OCI-LY1 (cell line): ENCODE measurements at regions not wholly inside any gene's neighbourhood (a gene's known extent, or its start where the extent isn't known, plus 50 kb on each side); places are given as distances from the start of the nearest gene placed in this dataset.

Experiments used
- H2AFZ ChIP-seq: fragments of 200-600 bp; sonication (generic), shearing (Covaris generic); 2 replicates; pipeline ENCODE4 v1.6.0; 2014; ENCODE audit warnings: antibody characterized with exemption, mild to moderate bottlenecking, low read length
- H3F3A ChIP-seq: fragments of 200-600 bp; sonication (generic), shearing (Covaris generic); 2 replicates; pipeline ENCODE4 v1.6.0; 2014; ENCODE audit warnings: mild to moderate bottlenecking, antibody characterized with exemption, low read length, moderate library complexity; ENCODE audit not compliant: insufficient read depth
- H3K27ac ChIP-seq: fragments of 200-600 bp; sonication (generic); 2 replicates; pipeline ENCODE4 v1.5.1; 2014; ENCODE audit warnings: low read length, mixed run types, mild to moderate bottlenecking, low read depth; ENCODE audit not compliant: poor library complexity, severe bottlenecking
- H3K27me3 ChIP-seq: fragments of 200-600 bp; sonication (generic); 2 replicates; pipeline ENCODE4 v1.6.0; 2014; ENCODE audit warnings: antibody characterized with exemption, mild to moderate bottlenecking, low read length, moderate library complexity; ENCODE audit not compliant: insufficient read depth
- H3K36me3 ChIP-seq: fragments of 200-600 bp; sonication (generic); 2 replicates; pipeline ENCODE4 v1.6.1; 2014; ENCODE audit warnings: mild to moderate bottlenecking, antibody characterized with exemption, low read length, moderate library complexity, mixed read lengths; ENCODE audit not compliant: insufficient read depth
- H3K4me1 ChIP-seq: fragments of 200-600 bp; sonication (generic); 2 replicates; pipeline ENCODE4 v1.5.1; 2014; ENCODE audit warnings: mild to moderate bottlenecking, low read length, moderate library complexity; ENCODE audit not compliant: insufficient read depth, severe bottlenecking
- H3K4me2 ChIP-seq: fragments of 200-600 bp; sonication (generic), shearing (Covaris generic); 2 replicates; pipeline ENCODE4 v1.6.1; 2014; ENCODE audit warnings: low read length
- H3K4me3 ChIP-seq: fragments of 200-600 bp; sonication (generic); 2 replicates; pipeline ENCODE4 v1.5.1; 2014; ENCODE audit warnings: low read length, low read depth, mild to moderate bottlenecking, mixed read lengths; ENCODE audit not compliant: poor library complexity, severe bottlenecking
- H3K79me2 ChIP-seq: fragments of 200-600 bp; shearing (Covaris generic); 2 replicates; pipeline ENCODE4 v1.6.1; 2016; ENCODE audit warnings: mixed run types, low read length, mixed read lengths; ENCODE audit not compliant: insufficient read depth
- H3K9ac ChIP-seq: fragments of 200-600 bp; sonication (generic), shearing (Covaris generic); 2 replicates; pipeline ENCODE4 v1.6.1; 2014; ENCODE audit warnings: mild to moderate bottlenecking, low read length, mixed read lengths
- H3K9me2 ChIP-seq: fragments of 200-600 bp; sonication (generic), shearing (Covaris generic); 2 replicates; pipeline ENCODE4 v1.6.1; 2014; ENCODE audit warnings: low read depth, mild to moderate bottlenecking, low read length, mixed read lengths
- H3K9me3 ChIP-seq: fragments of 200-600 bp; shearing (Covaris generic); 2 replicates; pipeline ENCODE4 v1.6.1; 2014; ENCODE audit warnings: low read length, mixed read lengths
- H4K20me1 ChIP-seq: fragments of 200-600 bp; sonication (generic), shearing (Covaris generic); 2 replicates; pipeline ENCODE4 v1.6.0; 2016; ENCODE audit warnings: mild to moderate bottlenecking, low read length; ENCODE audit not compliant: insufficient read depth
- CTCF ChIP-seq: fragments of 200-600 bp; sonication (generic), shearing (Covaris generic); IDR thresholded peaks from 2 replicates; pipeline ENCODE4 v1.5.1; 2017; ENCODE audit warnings: mild to moderate bottlenecking, antibody characterized with exemption, low read length, moderate library complexity, mixed read lengths
- EZH2 ChIP-seq: fragments of 200-600 bp; sonication (generic), shearing (Covaris generic); IDR thresholded peaks from 2 replicates; pipeline ENCODE4 v1.8.0; 2017; ENCODE audit warnings: borderline replicate concordance, mixed run types, mild to moderate bottlenecking, antibody characterized with exemption, low read length, moderate library complexity, mixed read lengths

- no peak overlapping the region for H2AFZ ChIP-seq
- no peaks in the 10 kb centered on the region for H3K36me3 ChIP-seq
- H3K4me1 ChIP-seq = no peaks in the 10 kb centered on the region
- H3K27ac ChIP-seq = no peak overlapping the region
- H3K9me2 ChIP-seq = no peaks in the 10 kb centered on the region
- H3K9me3 ChIP-seq = no peaks in the 10 kb centered on the region
- H3F3A ChIP-seq = no peaks in the 10 kb centered on the region
- H3K4me2 ChIP-seq = no peak overlapping the region
- H4K20me1 ChIP-seq = no peaks in the 10 kb centered on the region
- no peak overlapping the region for H3K9ac ChIP-seq
- no peaks in the 10 kb centered on the region for H3K27me3 ChIP-seq
- H3K4me3 ChIP-seq = no peak overlapping the region
- TF ChIP-seq EZH2 (no peak), CTCF (no peak)
- H3K79me2 ChIP-seq = no peaks in the 10 kb centered on the region
Observed at GRCh38 chr5:35337340-35338156, 107.3 kb upstream of the PRLR start.

GRCh38 chr5:35336230-35336629, 105.9 kb upstream of the PRLR start:
- Histone ChIP-seq H3K9me2 (no peaks in the 10 kb centered on the region), H3K4me2 (no peak overlapping the region), H3K4me3 (no peak overlapping the region), H2AFZ (no peak overlapping the region), H4K20me1 (no peaks in the 10 kb centered on the region), H3K4me1 (no peaks in the 10 kb centered on the region), H3F3A (no peaks in the 10 kb centered on the region), H3K27ac (no peak overlapping the region), H3K9ac (no peak overlapping the region), H3K36me3 (no peaks in the 10 kb centered on the region), H3K79me2 (no peaks in the 10 kb centered on the region), H3K9me3 (no peaks in the 10 kb centered on the region), H3K27me3 (no peaks in the 10 kb centered on the region)
- TF ChIP-seq EZH2 (no peak), CTCF (no peak)

GRCh38 chr5:35335752-35336151, 105.5 kb upstream of the PRLR start:
- no peaks in the 10 kb centered on the region for H3K36me3 ChIP-seq
- H4K20me1 ChIP-seq = no peaks in the 10 kb centered on the region
- TF ChIP-seq CTCF (no peak), EZH2 (no peak)
- no peak overlapping the region for H3K4me3 ChIP-seq
- no peaks in the 10 kb centered on the region for H3K79me2 ChIP-seq
- H3F3A ChIP-seq = no peaks in the 10 kb centered on the region
- no peak overlapping the region for H3K4me2 ChIP-seq
- H3K9ac ChIP-seq = no peak overlapping the region
- no peaks in the 10 kb centered on the region for H3K27me3 ChIP-seq
- no peaks in the 10 kb centered on the region for H3K9me2 ChIP-seq
- no peak overlapping the region for H2AFZ ChIP-seq
- no peaks in the 10 kb centered on the region for H3K9me3 ChIP-seq
- no peaks in the 10 kb centered on the region for H3K4me1 ChIP-seq
- H3K27ac ChIP-seq = no peak overlapping the region
